ENCODE measurements at regions not wholly inside any gene's neighbourhood (a gene's known extent, or its start where the extent isn't known, plus 50 kb on each side); places are given as distances from the start of the nearest gene placed in this dataset.

GRCh38 chr12:130263025-130263424 is 74.7 kb upstream of the PIWIL1 start:
- no peak for DNase-seq

GRCh38 chr12:130263996-130264395 is 73.7 kb upstream of the PIWIL1 start:
- DNase-seq = no peak

GRCh38 chr12:130266751-130267150 is 70.9 kb upstream of the PIWIL1 start:
- peak; percentile 85 for DNase-seq

DNA sequence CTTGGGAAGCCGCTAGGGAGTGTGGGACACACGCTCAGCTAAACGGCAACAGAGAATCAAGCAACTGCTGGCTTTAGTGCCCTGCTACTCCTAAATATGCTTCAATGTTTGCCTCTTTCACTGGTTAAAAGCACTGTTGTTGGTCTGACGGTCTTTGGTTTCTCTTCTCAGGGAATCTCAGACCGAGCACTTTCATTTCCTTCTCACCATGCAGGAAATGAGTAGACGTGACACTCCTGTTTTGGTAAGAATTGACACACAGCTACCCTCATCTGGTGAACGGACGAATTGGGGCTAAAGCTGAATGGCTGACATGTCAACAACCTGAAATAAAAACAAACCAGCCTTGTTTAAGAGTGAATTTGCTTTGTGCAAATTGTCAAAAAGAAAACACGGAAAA is 57.5 kb upstream of the PIWIL1 start:
- no peak for DNase-seq

DNA sequence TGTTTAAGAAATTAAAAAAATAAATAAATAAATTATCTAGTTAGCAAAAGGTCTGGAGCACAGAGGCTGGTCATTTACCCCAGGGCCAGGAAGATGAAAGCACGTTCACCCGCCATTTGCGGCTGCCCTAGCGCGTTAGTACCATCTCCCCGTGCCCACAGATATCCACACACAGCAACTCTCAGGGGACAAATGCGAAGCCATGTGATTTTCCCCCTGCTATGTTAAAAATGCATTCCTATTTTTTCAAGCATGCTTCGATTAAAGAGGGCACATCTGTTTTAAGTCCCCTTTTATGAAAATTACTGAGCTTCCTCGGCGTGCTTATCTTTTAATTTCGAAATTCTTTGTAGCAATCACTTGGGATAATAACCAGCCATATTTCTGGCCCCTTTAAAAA is 56.9 kb upstream of the PIWIL1 start:
- DNase-seq = no peak

DNA sequence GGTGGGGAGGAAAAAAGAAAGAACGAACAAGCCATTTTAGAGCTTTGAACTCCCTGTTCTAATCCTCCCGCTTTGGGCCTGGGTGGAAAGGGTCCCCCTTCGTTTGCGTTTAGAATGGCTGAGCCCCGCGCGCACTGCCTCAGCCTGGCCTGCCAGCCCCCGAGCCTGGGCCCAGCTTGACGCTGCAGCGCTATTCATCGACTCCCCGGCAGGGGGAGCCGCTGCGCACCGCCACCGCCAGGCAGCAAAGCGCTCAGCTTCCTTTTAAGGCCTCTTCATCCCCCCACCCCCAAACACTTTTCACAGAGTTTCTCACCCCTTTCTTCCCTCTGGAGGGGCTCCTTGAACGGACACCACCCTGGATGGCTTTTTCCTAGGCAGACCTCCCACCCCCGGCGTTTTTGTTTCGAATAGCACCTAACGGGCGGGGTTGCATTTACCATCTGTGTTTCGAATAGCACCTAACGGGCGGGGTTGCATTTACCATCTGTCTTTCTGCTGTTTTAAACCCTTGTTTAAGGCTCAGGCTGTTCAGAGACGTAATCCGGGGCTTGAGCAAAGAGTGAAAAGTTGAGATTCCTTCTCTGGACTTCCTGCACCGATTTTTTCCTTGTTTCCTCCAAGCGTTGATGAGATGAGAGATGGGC is 56.4 kb upstream of the PIWIL1 start:
- DNase-seq = peak; percentile 87

GRCh38 chr12:130286041-130286440 is 51.6 kb upstream of the PIWIL1 start:
- DNase-seq = peak; percentile 70

DNA sequence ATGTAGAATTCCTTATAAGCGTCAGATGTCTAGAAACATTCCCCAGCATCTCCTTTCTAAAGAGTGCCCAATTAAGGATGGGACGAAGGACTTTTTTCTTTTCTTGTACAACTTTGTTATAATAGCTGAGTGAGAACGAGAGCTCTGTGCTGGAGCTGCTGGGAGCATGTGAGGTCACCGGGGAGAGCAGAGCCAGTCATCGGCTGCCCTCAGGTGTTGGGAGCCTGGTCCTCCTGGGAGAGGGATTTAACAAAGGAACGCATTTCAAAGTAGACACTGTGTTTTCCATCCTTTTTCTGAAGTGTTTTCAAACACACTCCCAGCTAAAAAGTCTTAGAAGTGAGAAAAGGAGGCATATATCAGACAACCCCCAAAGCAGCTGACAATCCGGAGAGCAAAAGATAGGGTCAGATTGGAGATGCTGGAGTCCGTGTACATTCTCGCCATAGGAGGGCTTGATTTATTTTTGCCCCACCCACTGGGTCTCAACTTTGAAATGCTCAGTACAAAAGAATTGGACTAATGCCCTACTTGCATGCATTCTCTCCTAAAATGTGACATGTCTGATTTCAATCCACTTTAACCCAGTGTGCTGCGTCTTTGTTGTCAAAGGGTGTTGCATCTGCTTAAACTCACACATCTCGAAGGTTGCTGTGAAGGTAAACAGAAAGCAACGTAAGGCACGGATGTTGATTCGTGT is 50.8 kb upstream of the PIWIL1 start:
- no peak for DNase-seq

Data from islet precursor cell (in vitro differentiated cells).